T-helper 17 cell (primary cell): ENCODE measurements at regions not wholly inside any gene's neighbourhood (a gene's known extent, or its start where the extent isn't known, plus 50 kb on each side); places are given as distances from the start of the nearest gene placed in this dataset.

Experiments
- ATAC-seq: fragments of 150-1000 bp; cut with Tn5 transposase; 2 replicates; pipeline ENCODE4 v1.10.0; 2021; ENCODE audit warnings: mild to moderate bottlenecking, moderate library complexity
- DNase-seq, 3 donors: peaks; one replicate each; pipeline versions ENCODE4 v3.0.0 to v3.0.0-alpha.2; 2020 to 2021
- H3K9me3 ChIP-seq: one replicate; pipeline ENCODE4 v1.7.0; 2013; ENCODE audit warnings: low read length, mild to moderate bottlenecking; ENCODE audit not compliant: control insufficient read depth, poor library complexity, severe bottlenecking
- H3K27ac Mint-ChIP-seq: one replicate; pipeline ENCODE4 v1.8.0; 2022; ENCODE audit warnings: mild to moderate bottlenecking, moderate library complexity, mixed read lengths
- H3K27me3 Mint-ChIP-seq: one replicate; pipeline ENCODE4 v1.8.0; 2022; ENCODE audit warnings: mixed read lengths
- H3K36me3 Mint-ChIP-seq: one replicate; pipeline ENCODE4 v1.8.0; 2022; ENCODE audit warnings: low read depth, mixed read lengths
- H3K4me1 Mint-ChIP-seq: one replicate; pipeline ENCODE4 v1.8.0; 2022; ENCODE audit warnings: mild to moderate bottlenecking, mixed read lengths
- H3K4me3 Mint-ChIP-seq: one replicate; pipeline ENCODE4 v1.8.0; 2022; ENCODE audit warnings: mild to moderate bottlenecking, moderate library complexity, mixed read lengths

DNA sequence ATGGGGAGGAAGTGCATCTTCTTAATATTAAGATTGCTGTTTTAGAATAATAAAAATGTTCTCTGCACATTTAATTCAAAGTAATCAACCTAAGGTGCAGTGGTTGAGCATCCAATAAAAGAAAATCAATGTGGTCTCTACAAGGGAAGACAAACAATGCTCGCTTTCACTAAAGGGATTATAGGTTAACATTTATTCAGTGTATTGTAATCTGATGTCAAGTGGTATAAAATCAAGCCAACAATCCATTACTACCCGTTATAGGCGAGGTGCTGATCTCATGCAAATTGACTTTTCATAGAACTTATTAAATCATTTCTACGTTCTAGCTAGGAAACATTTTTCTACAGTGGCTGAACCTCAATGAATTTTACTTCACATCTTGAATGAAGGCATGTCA is 773.9 kb downstream of the NR2F1-AS1 start:
- Mint-ChIP-seq H3K4me3 (no peak overlapping the region), H3K4me1 (no peaks in the 10 kb centered on the region), H3K27ac (no peak overlapping the region), H3K36me3 (no peaks in the 10 kb centered on the region), H3K27me3 (no peaks in the 10 kb centered on the region)
- ATAC-seq (no peak), DNase-seq (no peak)
- no peaks in the 10 kb centered on the region for H3K9me3 ChIP-seq

GRCh38 chr5:92805446-92805845 is 775.6 kb downstream of the NR2F1-AS1 start:
- ATAC-seq (no peak), DNase-seq (no peak)
- Mint-ChIP-seq H3K36me3 (no peaks in the 10 kb centered on the region), H3K4me3 (no peak overlapping the region), H3K27ac (no peak overlapping the region), H3K4me1 (no peaks in the 10 kb centered on the region), H3K27me3 (no peaks in the 10 kb centered on the region)
- H3K9me3 ChIP-seq: no peaks in the 10 kb centered on the region

DNA sequence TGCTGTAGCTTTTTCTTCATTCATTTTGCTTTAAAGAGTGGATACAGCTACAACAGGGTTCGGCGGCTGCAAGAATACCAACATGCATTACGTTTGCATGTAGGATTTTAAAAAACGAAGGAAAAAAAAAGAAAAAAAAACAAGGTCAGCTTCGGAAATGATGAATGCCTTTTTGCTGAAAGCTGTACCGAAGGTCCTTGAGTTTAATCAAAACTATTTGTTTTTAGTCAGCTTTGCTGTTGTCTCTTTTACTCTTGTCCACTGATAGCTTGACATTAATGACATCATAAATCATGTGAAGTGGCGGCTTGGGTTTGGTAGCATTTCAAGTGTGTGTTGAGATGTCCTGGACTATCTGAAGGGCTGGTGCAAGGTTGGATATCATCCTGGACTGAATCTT is 779.1 kb downstream of the NR2F1-AS1 start:
- no peak overlapping the region for H3K4me3 Mint-ChIP-seq
- DNase-seq (no peak), ATAC-seq (no peak)
- H3K36me3 Mint-ChIP-seq: no peaks in the 10 kb centered on the region
- H3K27me3 Mint-ChIP-seq: no peaks in the 10 kb centered on the region
- H3K9me3 ChIP-seq: no peaks in the 10 kb centered on the region
- no peaks in the 10 kb centered on the region for H3K4me1 Mint-ChIP-seq
- H3K27ac Mint-ChIP-seq: no peak overlapping the region

DNA sequence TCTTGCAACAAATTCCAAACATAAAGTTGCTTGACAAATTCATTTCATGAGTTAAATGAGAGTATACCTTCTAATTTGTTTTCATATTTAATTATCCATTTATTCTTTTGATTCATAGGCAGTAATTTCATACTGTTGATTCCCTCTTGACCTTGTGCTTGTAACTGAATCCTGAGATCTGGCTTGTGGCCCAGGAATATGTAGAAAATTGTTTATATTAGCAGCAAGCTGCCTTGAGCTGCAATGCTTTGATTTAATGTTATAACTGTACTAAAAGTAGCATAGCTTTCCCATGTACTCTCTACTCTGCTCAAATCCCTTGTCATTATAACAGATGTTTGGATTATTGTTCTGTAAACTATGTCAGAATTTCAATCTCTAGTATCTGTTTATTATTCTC is 780.7 kb downstream of the NR2F1-AS1 start:
- ATAC-seq: no peak
- H3K9me3 ChIP-seq: no peaks in the 10 kb centered on the region
- Mint-ChIP-seq H3K4me3 (no peak overlapping the region), H3K4me1 (no peaks in the 10 kb centered on the region), H3K36me3 (no peaks in the 10 kb centered on the region), H3K27me3 (no peaks in the 10 kb centered on the region), H3K27ac (no peak overlapping the region)
- DNase-seq: no peak

DNA sequence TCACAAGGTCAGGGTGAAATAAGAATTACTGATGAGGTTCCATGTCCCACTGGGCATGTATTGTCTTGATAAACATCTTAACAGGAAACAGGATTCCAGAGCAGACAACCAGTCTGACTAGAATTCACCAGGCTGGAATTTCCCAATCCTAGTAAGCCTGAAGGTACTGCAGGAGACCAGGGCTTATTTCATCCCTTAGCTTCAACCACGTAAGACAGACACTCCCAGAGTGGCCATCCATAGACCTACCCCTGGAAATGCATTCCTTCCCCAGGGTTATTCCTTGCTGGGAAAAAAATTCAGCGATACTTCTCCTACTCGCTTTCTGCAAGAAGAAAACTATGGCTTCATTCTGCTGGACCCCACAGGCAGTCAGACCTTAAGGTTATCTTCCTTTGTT is 785.4 kb downstream of the NR2F1-AS1 start:
- no peak for DNase-seq
- no peaks in the 10 kb centered on the region for H3K36me3 Mint-ChIP-seq
- no peaks in the 10 kb centered on the region for H3K27me3 Mint-ChIP-seq
- no peaks in the 10 kb centered on the region for H3K4me1 Mint-ChIP-seq
- H3K4me3 Mint-ChIP-seq: no peak overlapping the region
- ATAC-seq: no peak
- no peak overlapping the region for H3K27ac Mint-ChIP-seq
- no peaks in the 10 kb centered on the region for H3K9me3 ChIP-seq

- no peaks in the 10 kb centered on the region for H3K4me1 Mint-ChIP-seq
- H3K27ac Mint-ChIP-seq: no peak overlapping the region
- H3K4me3 Mint-ChIP-seq: no peak overlapping the region
- DNase-seq (no peak), ATAC-seq (no peak)
- no peaks in the 10 kb centered on the region for H3K9me3 ChIP-seq
- no peaks in the 10 kb centered on the region for H3K36me3 Mint-ChIP-seq
- no peaks in the 10 kb centered on the region for H3K27me3 Mint-ChIP-seq
These were observed 801.0 kb downstream of the NR2F1-AS1 start for GRCh38 chr5:92780057-92780456.

DNA sequence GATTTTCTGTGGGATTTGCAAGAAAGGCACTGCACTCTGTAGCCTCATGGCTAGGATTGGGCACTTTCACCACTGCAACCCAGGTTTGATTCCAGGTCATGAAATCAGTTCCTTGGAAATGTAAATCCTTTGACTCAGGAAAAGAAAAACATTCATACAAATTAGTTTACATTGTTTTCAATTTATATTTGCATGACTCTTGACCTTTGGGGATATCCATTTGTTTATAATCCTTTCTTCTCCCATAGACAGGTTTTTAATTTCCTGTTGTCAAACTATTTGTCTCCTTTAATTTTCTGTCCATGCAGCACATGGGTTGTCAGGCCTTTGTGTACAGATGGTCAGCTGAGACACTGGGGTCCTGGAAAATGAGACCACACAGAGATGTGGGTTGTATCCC is 801.5 kb downstream of the NR2F1-AS1 start:
- Mint-ChIP-seq H3K4me1 (no peaks in the 10 kb centered on the region), H3K27me3 (no peaks in the 10 kb centered on the region), H3K4me3 (no peak overlapping the region), H3K27ac (no peak overlapping the region), H3K36me3 (no peaks in the 10 kb centered on the region)
- DNase-seq (no peak), ATAC-seq (no peak)
- no peaks in the 10 kb centered on the region for H3K9me3 ChIP-seq

DNA sequence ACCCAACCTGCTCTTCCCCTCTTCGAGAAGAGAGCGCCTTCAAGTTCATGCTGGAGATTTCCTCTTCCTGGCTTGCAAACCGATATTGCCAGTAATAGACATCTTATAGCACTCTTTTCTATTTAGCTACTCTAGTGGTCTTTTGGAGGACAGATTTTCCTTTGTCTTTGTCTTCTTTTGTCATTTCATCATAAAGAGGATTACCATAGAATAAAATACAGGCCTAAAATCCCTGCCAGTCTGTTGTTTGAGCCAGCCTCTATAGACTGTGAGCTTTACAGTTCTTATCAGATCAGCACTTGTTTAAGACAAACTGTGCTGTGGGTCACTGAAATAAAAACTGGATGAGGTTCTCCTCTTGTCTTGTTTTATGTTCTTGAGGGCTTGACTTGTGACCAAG is 802.8 kb downstream of the NR2F1-AS1 start:
- no peaks in the 10 kb centered on the region for H3K4me1 Mint-ChIP-seq
- ATAC-seq (no peak), DNase-seq (no peak)
- no peak overlapping the region for H3K27ac Mint-ChIP-seq
- H3K27me3 Mint-ChIP-seq: no peaks in the 10 kb centered on the region
- no peaks in the 10 kb centered on the region for H3K36me3 Mint-ChIP-seq
- H3K4me3 Mint-ChIP-seq: no peak overlapping the region
- no peaks in the 10 kb centered on the region for H3K9me3 ChIP-seq

DNA sequence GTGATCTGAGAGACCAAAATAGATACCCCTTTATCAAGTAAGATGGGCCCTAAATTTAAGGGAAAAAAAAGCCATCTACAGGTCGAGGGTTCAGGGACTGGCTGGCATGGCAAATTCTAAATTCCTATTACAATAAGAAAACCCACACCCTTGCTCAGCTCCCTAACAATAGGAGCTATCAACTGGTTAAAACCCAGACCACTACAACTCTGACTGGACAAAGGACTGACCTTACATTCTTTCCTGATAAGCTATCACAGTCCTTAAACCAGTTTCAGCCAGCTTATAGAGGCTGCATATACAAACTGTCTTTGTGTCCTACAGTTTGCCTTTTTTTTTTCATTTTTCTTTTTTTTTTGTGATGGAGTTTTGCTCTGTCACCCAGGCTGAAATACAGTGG is 803.6 kb downstream of the NR2F1-AS1 start:
- Mint-ChIP-seq H3K4me1 (no peaks in the 10 kb centered on the region), H3K4me3 (no peak overlapping the region), H3K27me3 (no peaks in the 10 kb centered on the region), H3K27ac (no peak overlapping the region), H3K36me3 (no peaks in the 10 kb centered on the region)
- no peak for ATAC-seq
- DNase-seq: no peak
- H3K9me3 ChIP-seq: no peaks in the 10 kb centered on the region

DNA sequence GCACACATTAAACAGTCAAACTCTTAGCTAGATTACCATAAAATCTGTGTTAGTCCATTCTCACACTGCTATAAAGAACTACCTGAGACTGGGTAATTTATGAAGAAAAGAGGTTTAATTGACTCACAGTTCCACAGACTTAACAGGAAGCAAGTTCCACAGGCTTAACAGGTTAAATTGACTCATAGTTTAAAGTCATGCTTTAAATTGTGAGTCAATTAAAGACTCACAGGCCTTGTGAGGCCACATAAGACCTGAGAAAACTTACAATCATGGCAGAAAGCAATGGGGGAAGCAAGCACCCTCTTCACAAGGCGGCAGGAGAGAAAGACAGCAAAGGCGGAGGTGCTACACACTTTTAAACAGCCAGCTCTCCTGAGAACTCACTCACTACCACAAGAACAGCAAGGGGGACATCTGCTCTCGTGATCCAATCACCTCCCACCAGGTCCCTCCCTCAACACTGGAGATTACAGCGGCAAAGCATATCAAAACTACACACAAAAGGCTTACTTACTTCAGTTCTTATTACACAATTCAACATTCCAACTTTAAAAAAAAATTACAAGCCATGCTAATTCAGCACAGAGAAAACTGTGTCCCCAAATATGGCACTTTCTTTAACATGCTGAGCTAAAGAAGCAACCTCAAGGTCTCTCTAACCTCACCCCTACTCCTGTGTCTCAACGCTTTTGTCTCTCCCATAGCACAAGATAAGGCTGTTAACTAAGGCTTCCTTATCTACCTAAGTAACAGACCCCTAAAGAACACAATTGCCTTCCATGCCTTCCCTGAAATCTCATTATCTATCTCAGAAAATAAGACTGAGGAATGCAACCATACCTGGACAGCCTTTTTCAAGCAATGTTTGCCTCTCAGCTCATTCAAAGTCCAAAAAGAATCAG is 805.1 kb downstream of the NR2F1-AS1 start:
- ATAC-seq: no peak
- no peak overlapping the region for H3K27ac Mint-ChIP-seq
- H3K9me3 ChIP-seq: no peaks in the 10 kb centered on the region
- no peaks in the 10 kb centered on the region for H3K27me3 Mint-ChIP-seq
- no peaks in the 10 kb centered on the region for H3K36me3 Mint-ChIP-seq
- no peak for DNase-seq
- H3K4me3 Mint-ChIP-seq: no peak overlapping the region
- H3K4me1 Mint-ChIP-seq: no peaks in the 10 kb centered on the region

GRCh38 chr5:92769978-92770377 is 811.0 kb downstream of the NR2F1-AS1 start:
- Mint-ChIP-seq H3K4me1 (no peaks in the 10 kb centered on the region), H3K27me3 (no peaks in the 10 kb centered on the region), H3K36me3 (no peaks in the 10 kb centered on the region), H3K4me3 (no peak overlapping the region), H3K27ac (no peak overlapping the region)
- H3K9me3 ChIP-seq: no peaks in the 10 kb centered on the region
- DNase-seq (no peak), ATAC-seq (no peak)

DNA sequence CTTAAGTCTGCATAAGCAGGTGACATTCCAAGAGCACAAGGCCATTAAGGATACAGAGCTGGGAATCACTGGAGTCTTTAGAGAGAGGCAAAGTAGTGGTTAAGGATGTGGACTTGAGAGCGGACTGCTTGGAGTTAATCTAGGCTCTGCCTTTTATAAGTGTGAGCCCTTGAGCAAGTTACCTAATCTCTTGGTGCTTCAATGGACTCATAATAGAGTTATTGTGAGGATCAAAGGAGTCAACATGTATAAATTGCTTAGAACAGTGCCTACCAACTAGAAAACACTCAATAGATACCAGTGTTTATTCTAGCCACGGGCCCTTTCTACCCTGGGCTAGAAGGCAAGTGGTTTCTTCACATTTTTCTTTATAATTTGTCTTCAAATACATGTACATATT is 819.4 kb downstream of the NR2F1-AS1 start:
- no peaks in the 10 kb centered on the region for H3K4me1 Mint-ChIP-seq
- no peak for ATAC-seq
- DNase-seq: no peak

DNA sequence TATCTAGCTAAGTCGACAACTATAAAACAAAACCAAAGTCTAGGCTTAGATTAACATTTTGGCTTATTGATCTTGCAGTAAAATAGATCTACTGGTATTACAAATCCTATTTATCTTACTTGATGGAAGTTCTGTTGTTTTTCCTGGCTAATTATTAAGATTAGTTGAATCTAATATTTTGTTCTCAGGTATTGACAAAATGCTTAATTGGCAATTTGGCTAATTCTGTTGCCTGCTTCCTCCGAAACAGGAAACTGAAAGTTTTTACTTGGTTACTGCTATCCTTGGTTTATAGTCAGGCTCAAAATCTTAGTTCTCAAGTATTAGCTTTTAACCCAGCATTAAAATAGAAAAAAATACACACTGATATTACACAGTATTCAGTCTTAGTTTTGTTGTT is 820.5 kb downstream of the NR2F1-AS1 start:
- Mint-ChIP-seq H3K4me3 (no peak overlapping the region), H3K36me3 (no peaks in the 10 kb centered on the region), H3K4me1 (no peaks in the 10 kb centered on the region), H3K27me3 (no peaks in the 10 kb centered on the region), H3K27ac (no peak overlapping the region)
- H3K9me3 ChIP-seq: no peaks in the 10 kb centered on the region
- ATAC-seq (no peak), DNase-seq (no peak)

More for the DNA sequence above, 819.4 kb downstream of the NR2F1-AS1 start:
- H3K27ac Mint-ChIP-seq: no peak overlapping the region
- no peaks in the 10 kb centered on the region for H3K27me3 Mint-ChIP-seq
- no peak overlapping the region for H3K4me3 Mint-ChIP-seq
- H3K36me3 Mint-ChIP-seq: no peaks in the 10 kb centered on the region
- H3K9me3 ChIP-seq: no peaks in the 10 kb centered on the region

DNA sequence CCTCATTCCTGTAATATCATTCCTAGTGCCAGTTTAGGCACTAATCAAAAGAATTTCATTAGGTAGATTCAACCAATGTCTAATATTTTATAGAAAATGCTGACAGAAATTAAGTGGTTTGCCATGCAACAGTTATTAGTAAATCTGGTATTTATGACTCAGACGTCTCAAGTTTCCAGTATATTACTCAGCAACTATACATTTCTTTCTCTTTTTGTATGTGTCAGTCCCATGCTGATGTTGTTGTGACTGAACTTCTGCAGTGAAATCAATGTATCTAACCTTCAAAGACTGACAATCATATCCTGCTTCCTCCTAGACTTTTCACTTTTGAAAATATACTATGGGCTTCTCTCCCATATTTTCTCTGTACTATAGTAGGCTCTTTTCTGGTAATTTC is 822.5 kb downstream of the NR2F1-AS1 start:
- no peak for DNase-seq
- no peak for ATAC-seq
- no peak overlapping the region for H3K27ac Mint-ChIP-seq
- H3K36me3 Mint-ChIP-seq: no peaks in the 10 kb centered on the region
- no peaks in the 10 kb centered on the region for H3K27me3 Mint-ChIP-seq
- no peaks in the 10 kb centered on the region for H3K4me1 Mint-ChIP-seq
- no peak overlapping the region for H3K4me3 Mint-ChIP-seq
- H3K9me3 ChIP-seq: no peaks in the 10 kb centered on the region
